RWPE2 (cell line): ENCODE measurements at regions not wholly inside any gene's neighbourhood (a gene's known extent, or its start where the extent isn't known, plus 50 kb on each side); places are given as distances from the start of the nearest gene placed in this dataset.
A peak's percentile ranks its signal among the peaks of the same experiment; 100 is the strongest.
"Not testable (repeated sequence)": the region's sequence is repeated elsewhere in the genome, so short reads cannot be mapped to it uniquely, and the experiment has no call there.

Experiments
- ATAC-seq: fragments of 200-7000 bp; cut with Tn5 transposase; 3 replicates; pipeline ENCODE4 v1.9.1; 2021; ENCODE audit warnings: low read depth
- DNase-seq: peaks from one replicate; pipeline ENCODE4 v3.0.0-alpha.2; 2020; ENCODE audit warnings: low spot score
- H3K27ac ChIP-seq: fragments of 450-650 bp; 2 replicates; pipeline ENCODE4 v1.5.1; 2017; ENCODE audit warnings: mild to moderate bottlenecking; ENCODE audit not compliant: poor library complexity, severe bottlenecking
- H3K27me3 ChIP-seq: fragments of 250-450 bp; sonication (Bioruptor Pico); 2 replicates; pipeline ENCODE4 v1.5.1; 2021; ENCODE audit warnings: mild to moderate bottlenecking, moderate library complexity; ENCODE audit not compliant: insufficient read depth, poor library complexity, severe bottlenecking
- H3K36me3 ChIP-seq: fragments of 250-450 bp; sonication (Bioruptor Pico); 2 replicates; pipeline ENCODE4 v1.5.1; 2020; ENCODE audit warnings: low read depth, mild to moderate bottlenecking, moderate library complexity
- H3K4me1 ChIP-seq: fragments of 250-450 bp; sonication (Bioruptor Pico); 2 replicates; pipeline ENCODE4 v1.5.1; 2021; ENCODE audit warnings: mild to moderate bottlenecking, moderate library complexity; ENCODE audit not compliant: insufficient read depth, poor library complexity, severe bottlenecking
- H3K4me3 ChIP-seq: fragments of 250-450 bp; sonication (Bioruptor Pico); 2 replicates; pipeline ENCODE4 v1.5.1; 2021; ENCODE audit warnings: mild to moderate bottlenecking, moderate library complexity; ENCODE audit not compliant: severe bottlenecking
- H3K9me3 ChIP-seq: fragments of 250-450 bp; sonication (Bioruptor Pico); 2 replicates; pipeline ENCODE4 v1.5.1; 2021; ENCODE audit warnings: mild to moderate bottlenecking, moderate library complexity; ENCODE audit not compliant: severe bottlenecking

- H3K27ac ChIP-seq, H3K36me3 ChIP-seq, H3K4me3 ChIP-seq, DNase-seq, H3K27me3 ChIP-seq, H3K9me3 ChIP-seq, ATAC-seq, H3K4me1 ChIP-seq: not testable (repeated sequence)
Measured at GRCh38 chr1:146536028-146536427, 307.2 kb upstream of the NOTCH2NLA start.

DNA sequence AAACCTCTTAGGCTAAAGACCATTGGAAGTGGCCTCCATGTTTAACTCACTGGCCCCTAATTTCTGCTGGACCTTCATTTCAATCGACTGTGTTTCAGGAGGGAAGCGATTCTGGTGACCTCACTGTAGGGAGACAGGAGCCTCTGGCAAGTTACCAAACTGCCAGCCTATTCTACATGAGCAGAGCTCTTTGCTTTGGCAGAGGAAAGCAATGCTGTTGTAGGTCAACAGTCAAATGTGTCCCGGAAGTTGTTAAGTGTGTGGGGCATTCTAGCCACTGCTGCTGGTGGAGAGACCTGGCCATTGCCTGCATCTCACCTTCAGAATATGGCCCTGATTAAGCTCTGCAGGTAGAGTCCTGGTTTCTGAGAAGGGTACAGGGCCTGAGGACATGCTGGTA is 306.8 kb upstream of the NOTCH2NLA start:
- H3K27me3 ChIP-seq, DNase-seq, H3K36me3 ChIP-seq, H3K4me3 ChIP-seq, H3K4me1 ChIP-seq, H3K27ac ChIP-seq, H3K9me3 ChIP-seq, ATAC-seq: not testable (repeated sequence)

DNA sequence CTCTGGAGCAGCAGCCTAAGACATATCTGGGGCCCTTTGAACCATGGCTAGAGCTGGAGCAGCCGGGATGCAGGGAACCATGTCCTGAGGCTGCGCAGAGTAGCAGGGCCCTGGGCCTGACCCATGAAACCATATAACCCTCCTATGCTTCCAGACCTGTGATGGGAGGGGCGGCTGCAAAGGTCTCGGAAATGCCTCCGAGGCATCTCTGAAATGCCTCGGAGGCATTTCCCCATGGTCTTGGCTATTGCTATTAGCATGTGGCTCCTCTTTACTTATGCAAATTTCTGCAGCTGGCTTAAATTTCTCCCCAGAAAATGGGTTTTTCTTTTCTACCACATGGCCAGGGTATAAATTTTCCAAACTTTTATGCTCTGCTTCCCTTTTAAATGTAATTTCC is 302.1 kb upstream of the NOTCH2NLA start:
- not testable (repeated sequence) for DNase-seq, H3K9me3 ChIP-seq, H3K4me1 ChIP-seq, H3K36me3 ChIP-seq, H3K4me3 ChIP-seq, H3K27me3 ChIP-seq, ATAC-seq, H3K27ac ChIP-seq

- not testable (repeated sequence) for H3K36me3 ChIP-seq, H3K9me3 ChIP-seq, H3K27me3 ChIP-seq, H3K27ac ChIP-seq, DNase-seq, H3K4me3 ChIP-seq, H3K4me1 ChIP-seq, ATAC-seq
Measured at GRCh38 chr1:146522812-146523211, 294.0 kb upstream of the NOTCH2NLA start.

GRCh38 chr1:146522345-146522744 is 293.5 kb upstream of the NOTCH2NLA start:
- not testable (repeated sequence) for DNase-seq, H3K27me3 ChIP-seq, H3K27ac ChIP-seq, H3K9me3 ChIP-seq, ATAC-seq, H3K4me1 ChIP-seq, H3K36me3 ChIP-seq, H3K4me3 ChIP-seq

GRCh38 chr1:146521804-146522203 is 293.0 kb upstream of the NOTCH2NLA start:
- H3K27me3 ChIP-seq, H3K36me3 ChIP-seq, DNase-seq, H3K9me3 ChIP-seq, ATAC-seq, H3K4me3 ChIP-seq, H3K27ac ChIP-seq, H3K4me1 ChIP-seq: not testable (repeated sequence)

DNA sequence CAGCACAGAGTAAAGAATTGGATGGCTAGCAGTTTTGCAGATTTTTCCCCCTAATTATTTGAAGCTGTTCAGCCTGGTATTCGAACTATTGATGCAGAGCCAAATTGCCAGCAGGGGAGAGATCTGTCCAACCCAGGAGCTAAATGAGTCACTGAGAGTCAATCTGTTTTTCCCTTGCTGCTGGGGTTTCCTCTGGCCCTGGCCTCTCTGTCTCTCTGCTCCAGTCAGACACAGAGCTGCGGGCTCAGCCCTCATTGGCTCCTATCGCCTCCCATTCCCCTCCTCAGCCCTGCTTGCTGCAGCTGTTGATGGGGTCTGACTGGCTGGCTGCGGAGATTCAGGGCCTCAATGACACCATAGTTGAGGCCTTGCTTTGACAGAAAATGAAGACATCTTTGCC is 284.9 kb upstream of the NOTCH2NLA start:
- H3K36me3 ChIP-seq, H3K27ac ChIP-seq, H3K9me3 ChIP-seq, ATAC-seq, H3K4me3 ChIP-seq, H3K27me3 ChIP-seq, DNase-seq, H3K4me1 ChIP-seq: not testable (repeated sequence)

- H3K4me1 ChIP-seq, H3K27ac ChIP-seq, H3K36me3 ChIP-seq, ATAC-seq, H3K27me3 ChIP-seq, H3K9me3 ChIP-seq, H3K4me3 ChIP-seq, DNase-seq: not testable (repeated sequence)
Measured at GRCh38 chr1:146511047-146511777, 282.4 kb upstream of the NOTCH2NLA start.

- H3K36me3 ChIP-seq, H3K4me1 ChIP-seq, H3K4me3 ChIP-seq, H3K27me3 ChIP-seq, H3K27ac ChIP-seq, H3K9me3 ChIP-seq, DNase-seq: not testable (repeated sequence)
- ATAC-seq: peak; percentile 89
Measured at GRCh38 chr1:146510248-146510983, 281.6 kb upstream of the NOTCH2NLA start.

DNA sequence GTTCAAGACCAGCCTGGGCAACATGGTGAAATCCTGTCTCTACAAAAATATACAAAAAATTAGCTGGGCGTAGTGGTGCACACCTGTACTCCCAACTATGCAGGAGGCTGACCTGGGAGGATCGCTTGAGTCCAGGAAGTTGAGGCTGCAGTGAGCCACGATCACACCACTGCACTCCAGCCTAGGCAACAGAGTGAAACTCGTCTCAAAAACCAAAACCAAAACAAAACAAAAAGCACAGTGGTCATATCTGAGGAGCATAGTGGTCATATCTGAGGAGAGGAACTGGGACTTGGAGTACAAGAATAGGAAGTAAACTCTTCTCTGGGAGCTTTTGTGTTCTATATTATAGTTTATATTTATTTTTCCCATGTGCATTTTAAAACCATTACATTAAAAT is 275.3 kb upstream of the NOTCH2NLA start:
- not testable (repeated sequence) for H3K36me3 ChIP-seq, H3K4me3 ChIP-seq, H3K9me3 ChIP-seq, DNase-seq, H3K27ac ChIP-seq, H3K4me1 ChIP-seq, ATAC-seq, H3K27me3 ChIP-seq

- not testable (repeated sequence) for H3K4me1 ChIP-seq, H3K4me3 ChIP-seq, H3K9me3 ChIP-seq, H3K27me3 ChIP-seq, ATAC-seq, H3K36me3 ChIP-seq, H3K27ac ChIP-seq, DNase-seq
Measured at GRCh38 chr1:146487555-146487954, 258.7 kb upstream of the NOTCH2NLA start.
